Bone marrow (tissue), 2 donors: ENCODE measurements at regions not wholly inside any gene's neighbourhood (a gene's known extent, or its start where the extent isn't known, plus 50 kb on each side); places are given as distances from the start of the nearest gene placed in this dataset.
"Not testable (repeated sequence)": the region's sequence is repeated elsewhere in the genome, so short reads cannot be mapped to it uniquely, and the experiment has no call there.

Experiments
- DNase-seq, 2 donors: peaks; one replicate each; lab custom pipeline; 2025; lab: John Stamatoyannopoulos, UW

DNA sequence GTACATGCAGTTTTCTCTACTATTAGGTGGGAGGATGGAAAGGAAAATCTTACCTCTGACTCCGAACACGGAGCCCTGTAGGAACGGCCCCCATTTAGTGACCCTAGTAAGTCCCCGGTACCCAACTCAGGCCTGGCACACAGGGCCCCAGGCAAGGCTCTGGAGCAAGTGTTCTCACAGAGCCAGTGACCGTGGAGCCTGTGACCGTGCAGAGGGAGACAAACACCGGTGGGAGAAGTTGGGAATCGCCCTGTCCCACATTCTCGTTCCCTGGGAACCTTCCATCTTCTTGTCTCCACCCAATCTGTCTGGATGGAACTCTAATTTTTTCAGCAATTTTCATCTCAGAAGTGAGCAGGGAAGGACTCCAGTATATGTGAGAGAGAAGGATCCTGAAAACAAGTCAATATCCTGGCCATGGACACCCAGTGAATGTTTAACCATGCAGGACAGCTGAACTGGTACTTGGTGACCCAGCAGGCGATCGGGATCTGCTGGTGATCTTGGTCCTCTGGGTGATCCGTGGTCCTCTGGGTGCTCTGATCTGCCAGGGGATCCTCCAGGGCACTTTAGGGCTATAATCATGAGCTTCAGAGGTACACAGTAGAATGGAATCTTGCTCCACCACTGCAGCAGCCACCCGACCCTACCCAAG is 348.6 kb upstream of the ID2 start:
- no peak for DNase-seq

DNA sequence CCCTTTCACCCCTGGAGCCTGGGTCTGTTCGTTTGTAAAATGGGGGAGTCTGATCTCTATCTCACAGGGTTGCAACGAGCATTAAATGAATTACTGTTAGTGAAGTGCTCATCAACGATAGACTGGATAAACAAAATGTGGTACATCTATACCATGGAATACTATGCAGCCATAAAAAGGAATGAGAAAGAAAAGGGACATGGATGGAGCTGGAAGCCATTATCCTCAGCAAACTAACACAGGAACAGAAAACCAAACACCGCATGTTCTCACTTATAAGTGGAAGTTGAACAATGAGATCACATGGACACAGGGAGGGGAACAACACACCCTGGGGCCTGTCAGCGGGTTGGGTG is 348.0 kb upstream of the ID2 start:
- DNase-seq, result not testable (repeated sequence)

DNA sequence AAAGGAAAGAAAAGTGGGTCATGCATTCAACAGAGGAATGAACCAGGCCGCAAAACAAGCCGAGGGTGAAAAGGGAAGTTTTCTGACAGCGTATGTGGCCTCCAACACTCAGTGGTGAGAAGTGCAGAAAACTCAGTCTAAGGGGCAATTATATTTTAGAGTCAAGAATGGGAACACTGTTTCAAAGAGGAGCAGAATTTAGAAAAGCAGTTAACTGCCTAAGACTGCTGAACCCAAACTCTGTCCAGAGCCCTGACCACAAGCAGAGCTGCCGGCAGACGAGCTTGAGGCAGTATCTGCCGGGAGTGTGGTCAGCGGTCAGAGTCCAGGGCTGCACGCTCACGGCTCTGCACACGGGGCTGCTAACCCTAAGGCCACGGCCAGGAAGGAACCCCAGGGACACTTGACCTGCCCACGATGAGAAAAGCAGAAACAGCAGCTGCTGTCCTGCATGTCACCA is 347.0 kb upstream of the ID2 start:
- peak in 1 of 2 donors; percentile 39 for DNase-seq

DNA sequence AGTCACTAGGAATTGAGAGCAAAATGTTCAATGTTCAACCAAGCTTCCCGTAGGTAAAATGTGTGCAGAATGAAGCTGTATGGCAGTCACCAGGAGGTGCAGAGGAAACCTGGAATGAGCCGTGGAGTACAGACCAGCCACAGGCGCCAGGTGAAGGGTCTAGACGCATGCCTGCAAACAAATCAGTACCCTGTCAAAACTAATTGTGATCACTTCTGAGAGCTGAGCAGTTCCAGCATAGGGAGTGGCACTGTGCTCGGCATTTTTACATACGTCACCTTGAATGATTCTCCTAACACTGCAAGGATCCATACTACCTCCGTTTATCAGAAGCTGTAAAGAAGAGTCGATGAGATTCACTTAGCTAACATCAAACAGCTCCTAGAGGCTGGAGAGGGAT is 346.1 kb upstream of the ID2 start:
- DNase-seq, result no peak

DNA sequence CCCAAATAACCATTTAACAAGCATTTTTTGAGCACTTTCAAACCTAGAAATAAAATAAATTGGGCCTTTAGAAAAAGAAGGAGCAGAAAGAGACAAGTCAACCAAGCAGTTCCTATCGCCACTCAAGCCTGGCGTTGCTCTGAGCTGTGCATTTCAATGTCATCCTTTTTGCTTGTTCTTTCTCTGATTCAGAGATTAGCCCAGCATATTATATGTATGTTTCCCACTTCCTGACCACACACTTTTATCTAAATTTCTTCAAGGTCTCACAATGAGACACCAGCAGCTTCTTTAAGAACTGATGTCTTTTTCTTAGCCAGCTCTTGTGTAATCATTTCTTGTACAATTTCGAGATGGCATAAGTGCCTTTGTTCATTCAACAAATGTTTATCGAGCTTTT is 344.5 kb upstream of the ID2 start:
- DNase-seq, result peak in 1 of 2 donors; percentile 39

DNA sequence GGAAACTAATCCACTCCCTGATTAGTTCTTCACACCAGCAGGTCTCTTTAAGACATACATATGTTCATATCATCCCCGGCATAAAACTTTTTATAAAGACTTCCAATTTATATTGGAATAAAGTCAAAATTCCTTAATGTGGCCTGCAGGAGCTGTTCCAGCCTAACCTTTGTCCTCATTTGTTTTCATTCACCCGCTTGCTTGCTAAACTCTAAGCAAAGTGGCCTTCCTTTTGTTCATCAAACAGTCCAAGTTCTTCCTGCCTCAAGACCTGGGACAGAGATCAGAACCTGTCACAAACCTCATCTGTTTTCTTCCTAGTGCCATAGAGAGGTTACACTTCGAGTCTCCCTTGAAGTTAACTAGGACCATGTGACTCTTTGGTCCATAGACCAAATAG is 339.4 kb upstream of the ID2 start:
- DNase-seq, result no peak

DNA sequence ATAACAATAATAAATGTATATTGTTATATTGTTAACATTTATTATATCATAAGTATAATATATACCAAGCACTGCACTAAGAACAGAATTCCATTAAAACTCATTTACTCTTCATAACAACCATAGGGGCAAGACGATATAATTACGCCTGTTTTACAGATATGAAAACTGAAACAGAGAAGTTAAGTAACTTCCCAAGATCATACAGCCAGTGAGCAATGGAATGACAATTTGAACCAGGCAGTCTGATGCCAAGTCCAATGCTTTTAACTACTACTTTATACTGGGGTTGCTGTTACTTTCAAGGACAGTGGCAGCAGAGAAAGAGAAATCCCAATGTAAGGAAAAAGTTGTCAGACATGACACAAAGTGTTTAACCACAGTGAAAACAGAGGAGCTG is 338.8 kb upstream of the ID2 start:
- no peak for DNase-seq

DNA sequence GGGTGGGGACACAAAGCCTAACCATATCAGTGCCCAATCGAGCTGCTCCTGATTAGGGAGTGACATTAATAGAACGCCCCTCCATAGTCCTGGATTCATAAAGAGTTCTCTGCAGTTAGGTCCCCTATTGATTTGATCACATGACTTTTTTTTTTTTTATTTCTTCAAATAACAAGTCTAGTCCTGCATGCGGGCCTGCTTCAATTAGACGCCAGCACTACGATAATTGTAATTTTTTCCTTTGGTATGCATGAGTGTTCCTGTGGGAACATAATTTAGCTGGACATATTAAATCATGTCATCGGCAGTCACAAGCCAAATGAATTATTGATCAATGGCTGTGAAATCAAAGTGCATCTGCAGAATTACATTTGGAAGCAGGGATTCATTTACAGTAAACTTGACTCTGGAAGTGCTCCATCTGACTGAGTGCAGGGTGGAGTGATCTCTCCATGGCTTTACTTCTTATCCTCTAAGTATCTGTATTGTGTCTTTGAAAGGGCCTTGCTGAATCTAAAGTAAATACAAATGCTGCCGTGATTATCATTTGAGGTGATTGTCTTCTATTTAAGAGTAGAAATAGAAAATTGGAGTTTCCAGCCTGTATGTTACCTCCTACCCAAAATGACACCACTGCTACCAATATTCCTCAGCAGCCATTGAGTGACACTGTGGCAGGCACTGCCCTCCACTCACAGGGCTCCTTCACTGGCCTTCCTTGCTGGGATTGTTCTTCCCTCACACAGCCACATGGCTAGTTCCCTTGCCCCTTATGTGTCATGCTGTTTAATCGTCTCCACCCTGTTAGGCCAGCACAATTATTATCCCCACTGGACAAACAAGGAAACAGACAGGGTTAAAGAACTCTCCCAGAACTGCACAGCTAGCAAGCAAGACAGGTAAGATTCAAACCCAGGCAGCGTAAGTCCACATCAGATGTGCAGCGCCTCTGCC is 337.4 kb upstream of the ID2 start:
- no peak for DNase-seq

DNA sequence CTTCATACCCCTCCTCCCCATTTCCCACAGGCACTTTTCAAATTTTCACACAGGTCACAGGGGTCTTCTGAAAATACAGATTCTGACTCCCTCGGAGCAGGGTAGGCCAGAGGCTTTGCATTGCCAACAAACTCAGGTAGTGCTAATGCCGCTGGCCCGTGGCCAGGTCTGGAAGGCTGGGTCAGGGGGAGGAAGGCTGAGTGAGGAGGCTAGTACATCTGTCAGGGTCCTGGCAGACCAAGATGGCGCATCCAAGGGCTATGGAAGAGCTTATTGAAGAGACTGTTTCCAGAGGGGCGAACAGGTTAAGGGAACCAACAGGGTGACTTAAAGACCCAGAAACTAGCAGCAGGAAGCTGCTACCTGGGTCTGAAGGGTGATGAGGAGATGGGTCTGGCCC is 336.7 kb upstream of the ID2 start:
- DNase-seq, result no peak

DNA sequence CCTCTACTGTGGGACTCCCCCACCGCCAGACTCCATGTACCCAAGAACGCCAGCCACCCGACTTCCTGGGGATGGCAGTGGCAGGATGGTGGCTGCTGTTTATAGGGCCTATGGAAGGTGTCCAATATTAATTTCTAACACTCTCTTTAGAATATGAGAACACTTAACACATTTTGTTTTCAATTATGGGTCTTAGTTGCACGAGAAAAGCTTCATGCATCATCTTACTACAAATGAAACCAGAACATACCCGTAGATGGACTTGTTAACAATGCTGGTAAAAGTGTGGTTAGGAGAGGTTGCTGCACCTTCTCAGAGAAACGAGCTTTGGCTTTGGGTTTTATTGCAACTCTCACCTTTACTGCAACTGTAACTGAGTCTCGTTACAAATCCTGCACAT is 335.6 kb upstream of the ID2 start:
- no peak for DNase-seq

DNA sequence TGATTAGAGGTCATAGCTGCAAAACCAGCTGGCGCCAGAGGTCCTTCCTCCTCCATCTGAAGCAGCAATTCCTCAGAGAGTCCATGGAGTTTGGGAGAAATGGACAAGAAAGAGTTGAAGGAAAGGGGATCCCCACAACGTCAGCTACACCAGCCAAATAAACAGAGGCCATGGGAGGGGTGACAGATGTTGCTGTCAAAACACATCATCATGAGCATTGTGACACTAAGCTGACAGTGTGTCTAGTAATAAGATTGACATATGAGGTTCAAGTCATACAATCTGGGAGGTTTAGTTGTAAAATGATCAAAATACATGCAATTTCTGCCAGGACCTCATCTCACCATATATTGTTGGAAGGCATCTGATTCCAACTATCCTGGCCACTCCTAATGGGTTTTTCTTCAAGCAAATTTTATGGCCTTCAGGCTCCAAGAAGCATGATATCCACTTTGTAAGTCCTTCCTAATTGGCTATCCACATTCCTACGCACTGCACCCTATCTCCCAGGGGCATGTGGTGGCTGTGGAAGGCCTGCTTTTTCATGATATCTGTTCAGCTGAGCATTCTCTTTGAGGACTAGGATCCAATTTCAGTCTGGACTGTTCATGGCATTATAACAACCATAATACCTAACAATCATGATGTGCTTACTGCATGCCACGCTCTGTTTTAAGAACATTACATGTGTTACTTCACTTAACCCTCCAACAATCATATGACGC is 335.0 kb upstream of the ID2 start:
- no peak for DNase-seq

DNA sequence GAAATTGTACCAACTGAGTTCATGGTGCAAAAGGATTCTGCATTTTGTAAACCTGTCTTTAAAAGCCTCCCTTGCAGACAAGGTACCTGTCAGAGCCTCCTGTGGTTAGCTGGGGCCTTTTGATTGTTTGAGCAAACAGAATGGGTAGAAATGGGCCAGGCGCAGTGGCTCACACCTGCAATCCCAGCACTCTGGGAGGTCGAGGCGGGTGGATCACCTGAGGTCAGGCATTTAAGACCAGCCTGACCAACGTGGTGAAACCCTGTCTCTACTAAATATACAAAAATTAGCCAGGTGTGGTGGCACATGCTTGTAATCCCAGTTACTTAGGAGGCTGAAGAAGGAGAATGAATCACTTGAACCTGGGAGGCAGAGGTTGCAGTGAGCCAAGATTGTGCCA is 332.9 kb upstream of the ID2 start:
- not testable (repeated sequence) for DNase-seq

DNA sequence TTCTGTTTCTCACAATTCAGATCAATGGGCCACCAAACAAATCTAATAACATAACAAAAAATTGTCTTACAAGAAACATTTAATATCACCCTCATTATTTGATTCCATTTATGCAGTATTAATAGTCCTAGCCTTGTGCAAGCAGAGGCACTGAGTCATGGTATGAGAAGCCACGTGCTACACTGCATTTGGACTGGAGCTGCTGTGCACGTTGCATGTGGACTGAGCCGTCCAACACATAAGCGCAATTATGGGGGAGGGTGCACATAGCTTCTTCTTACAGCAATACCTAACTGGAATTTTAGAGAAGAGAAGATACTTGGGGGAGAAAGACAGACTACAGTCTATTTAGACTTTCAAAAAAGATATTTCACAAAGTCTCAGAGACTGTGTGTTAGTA is 329.6 kb upstream of the ID2 start:
- no peak for DNase-seq

DNA sequence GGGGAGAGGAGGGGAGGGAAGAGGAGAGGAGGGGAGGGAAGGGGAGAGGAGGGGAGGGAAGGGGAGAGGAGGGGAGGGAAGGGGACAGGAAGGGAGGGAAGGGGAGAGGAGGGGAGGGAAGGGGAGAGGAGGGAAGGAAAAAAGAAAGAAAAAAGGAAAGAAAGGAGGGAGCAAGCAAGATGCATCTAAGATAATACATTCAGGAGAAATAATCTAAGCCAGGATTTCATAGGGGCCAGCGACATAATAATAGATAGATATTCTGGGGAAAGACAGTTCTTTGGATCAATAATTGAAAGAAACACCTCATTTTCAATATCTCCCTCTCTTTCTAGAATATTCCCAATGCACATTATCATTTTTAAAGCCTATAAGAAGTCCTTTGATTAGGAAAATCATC is 328.9 kb upstream of the ID2 start:
- no peak for DNase-seq

DNA sequence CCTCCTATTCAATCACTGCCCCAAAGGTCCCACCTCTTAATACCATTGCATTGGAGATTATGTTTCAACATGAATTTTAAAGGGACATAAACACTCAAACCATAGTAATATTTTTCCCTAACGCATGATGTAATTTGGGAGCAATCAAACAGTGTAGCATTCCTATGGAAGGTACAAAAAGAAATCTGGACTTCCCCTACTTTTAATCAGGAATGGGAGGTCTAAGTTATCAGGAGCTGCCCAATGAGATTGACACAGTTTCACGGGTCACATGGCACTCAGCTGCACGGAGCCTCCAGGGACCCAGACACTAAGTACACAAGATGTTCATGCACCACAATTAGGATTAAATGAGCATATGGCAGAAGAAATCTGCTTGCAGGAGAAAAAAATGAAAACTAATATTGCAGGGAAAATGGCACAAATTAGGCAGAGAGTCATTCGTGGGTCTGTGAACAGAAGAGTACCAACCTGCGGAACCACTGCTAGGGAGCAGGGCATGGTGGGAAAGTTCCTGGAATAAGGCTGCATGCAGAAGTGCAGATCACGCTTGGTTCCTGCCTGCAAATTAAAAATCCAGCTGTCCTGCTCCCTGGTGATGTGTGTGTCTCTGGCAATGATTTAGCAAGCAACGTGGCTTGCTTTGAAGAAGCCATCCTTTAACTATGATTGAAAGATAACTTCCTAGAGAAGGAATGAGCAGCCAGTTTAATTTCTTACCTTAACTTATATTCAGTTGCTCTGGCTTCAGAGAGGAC is 326.6 kb upstream of the ID2 start:
- no peak for DNase-seq

DNA sequence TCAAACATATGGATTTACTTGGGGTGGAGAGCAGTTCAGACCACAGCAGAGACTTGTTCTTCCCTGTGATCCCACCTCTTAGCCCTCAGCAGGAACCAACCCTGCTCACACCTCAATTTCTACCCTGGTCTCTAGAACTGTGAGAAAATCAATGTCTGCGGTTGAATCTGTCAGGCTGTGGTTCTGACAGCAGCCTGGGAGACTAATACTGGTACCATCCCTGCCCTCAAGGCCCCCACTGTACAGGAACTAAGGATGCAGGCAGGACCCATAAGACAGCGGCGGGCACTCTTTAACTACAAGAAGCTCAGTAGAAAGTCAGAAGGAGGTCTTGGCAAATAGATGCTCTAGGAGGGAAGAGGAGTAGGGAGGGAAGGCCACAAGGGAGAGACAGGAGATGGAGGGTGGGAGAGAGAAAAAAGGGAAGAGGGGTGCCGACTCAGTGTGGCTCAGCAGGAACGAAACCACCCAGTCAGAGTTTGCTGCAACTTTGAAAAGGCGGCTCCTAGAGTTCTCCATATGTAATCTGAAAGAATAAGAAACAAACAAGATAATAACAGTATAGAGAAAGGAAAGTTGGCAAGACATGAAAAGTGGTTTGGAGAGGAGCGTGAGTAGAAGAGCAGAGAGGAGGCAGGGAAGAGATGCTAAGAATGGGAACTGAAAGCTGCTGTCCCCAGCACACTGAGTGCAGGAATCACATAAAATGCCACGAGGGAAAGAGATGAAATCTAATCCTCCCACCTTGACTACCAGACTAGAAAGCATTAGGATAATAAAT is 323.9 kb upstream of the ID2 start:
- peak in 1 of 2 donors; percentile 7 for DNase-seq

DNA sequence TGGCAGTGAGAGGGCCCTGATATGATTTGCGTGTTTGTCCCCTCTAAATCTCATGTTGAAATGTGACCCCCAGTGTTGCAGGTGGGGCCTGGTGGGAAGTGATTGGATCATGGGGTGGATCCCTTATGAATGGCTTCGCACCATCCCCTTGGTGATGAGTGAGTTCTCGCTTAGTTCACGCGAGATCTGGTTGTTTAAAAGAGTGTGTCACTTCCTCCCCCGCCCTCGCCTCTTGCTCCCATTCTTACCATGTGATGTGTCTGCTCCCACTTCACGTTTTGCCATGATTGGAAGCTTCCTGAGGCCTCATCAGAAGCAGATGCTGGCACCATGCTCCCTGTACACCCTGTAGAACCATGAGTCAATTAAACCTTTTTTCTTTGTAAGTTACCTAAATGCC is 319.9 kb upstream of the ID2 start:
- DNase-seq, result no peak

DNA sequence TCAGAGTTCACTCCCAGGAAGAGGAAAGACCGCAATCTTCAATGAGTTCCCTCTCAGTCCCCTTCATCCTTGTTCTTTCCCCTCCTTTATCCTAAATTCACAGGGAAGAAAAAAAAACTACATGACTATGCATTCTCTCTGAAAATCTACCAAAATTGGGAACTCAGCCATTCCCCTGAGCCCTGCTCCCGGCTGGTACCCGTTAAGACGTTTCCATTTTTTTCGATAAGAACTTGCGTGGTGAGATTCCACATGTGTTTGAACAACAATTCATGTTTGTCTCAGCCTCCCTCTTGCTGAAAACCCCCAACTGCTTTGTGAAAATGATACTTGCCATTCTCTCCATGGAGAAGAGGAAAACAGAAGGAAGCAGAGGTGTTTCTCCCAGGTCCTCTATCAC is 318.7 kb upstream of the ID2 start:
- no peak for DNase-seq

DNA sequence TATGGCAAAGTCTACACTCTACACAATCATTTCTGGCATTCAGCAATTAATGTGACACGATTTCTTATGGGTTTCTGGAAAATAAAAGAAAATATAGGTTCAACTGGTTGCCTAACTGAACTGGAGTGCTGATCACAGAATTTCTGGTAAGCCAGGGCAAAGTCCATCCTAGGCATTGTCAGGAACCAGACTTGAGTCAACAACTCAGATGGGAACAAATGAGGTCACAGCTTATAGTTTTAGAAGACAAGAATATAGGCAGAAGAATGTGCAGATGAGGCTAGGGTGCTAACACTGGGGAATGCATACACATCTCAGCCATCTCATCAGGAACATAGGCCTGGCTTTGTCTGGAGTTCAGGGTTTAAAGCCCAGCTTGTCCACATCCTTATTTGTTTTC is 317.2 kb upstream of the ID2 start:
- no peak for DNase-seq

DNA sequence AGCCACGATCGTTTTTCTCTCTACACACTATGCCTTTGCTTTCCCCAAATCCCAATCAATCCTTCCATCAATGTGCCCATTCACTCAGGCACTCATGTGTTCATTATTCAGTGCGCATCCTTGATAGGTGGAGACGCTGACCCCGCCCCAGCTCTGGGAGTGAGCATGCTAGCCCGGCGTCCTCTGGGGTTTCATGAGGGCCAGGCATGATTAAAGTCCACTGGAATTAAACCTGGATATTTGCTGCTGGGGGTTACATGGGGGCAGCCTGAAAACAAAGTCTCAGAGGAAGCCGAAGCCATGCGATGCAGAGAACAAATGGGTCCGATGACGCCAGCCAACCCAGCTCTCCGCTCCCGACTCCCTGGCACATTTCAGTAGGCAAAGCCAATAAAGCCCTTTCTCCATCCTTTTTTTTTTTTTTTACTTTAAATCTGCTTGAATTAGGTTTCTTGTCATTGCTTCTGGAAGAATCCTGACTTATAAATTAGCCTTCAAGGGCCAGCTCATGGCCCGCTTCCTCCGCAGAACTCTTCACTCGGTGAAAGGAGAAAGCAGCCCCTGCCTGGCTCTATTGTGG is 316.4 kb upstream of the ID2 start:
- no peak for DNase-seq

DNA sequence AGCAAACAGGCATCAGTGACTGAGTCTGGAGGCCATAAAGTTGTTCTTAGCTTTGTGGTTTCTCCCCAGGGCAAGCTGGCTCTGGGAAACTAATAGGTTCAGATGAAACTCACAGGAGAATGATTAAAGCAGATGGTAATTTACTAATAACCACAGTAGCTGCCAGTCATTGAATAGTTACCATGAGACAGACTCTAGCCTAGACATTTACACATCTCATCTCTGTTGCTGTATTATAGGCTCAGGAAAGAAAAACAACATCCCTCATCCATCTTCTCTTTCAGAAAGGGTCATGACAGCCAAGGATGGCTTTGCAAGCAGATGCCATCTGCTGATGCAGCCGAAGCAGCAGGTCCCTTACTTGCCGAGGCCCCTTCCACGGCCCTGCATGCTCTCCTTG is 314.0 kb upstream of the ID2 start:
- DNase-seq, result no peak
